ENCODE measurements at regions not wholly inside any gene's neighbourhood (a gene's known extent, or its start where the extent isn't known, plus 50 kb on each side); places are given as distances from the start of the nearest gene placed in this dataset.

GRCh38 chr18:29501952-29502351 lies 1325.0 kb upstream of the CDH2 start (continued):
- no peak for TF ChIP-seq ATF3 (IDR thresholded peaks at IDR 0.05; ENCODE audit: insufficient read depth, low read depth, low read length)
- TF ChIP-seq JUN (IDR thresholded peaks at IDR 0.05; ENCODE audit: low read depth, low read length) = no peak
- TF ChIP-seq CEBPB (IDR thresholded peaks at IDR 0.05; ENCODE audit: low read depth, low read length) = no peak
- no peak for TF ChIP-seq POLR2A (IDR thresholded peaks at IDR 0.05; ENCODE audit: control extremely low read depth in 1 of 2, low read depth in 2 of 2, low read length in 2 of 2)
- TF ChIP-seq MAFK (IDR thresholded peaks at IDR 0.05; ENCODE audit: low read depth, low read length) = no peak
- TF ChIP-seq EP300 (IDR thresholded peaks at IDR 0.05; ENCODE audit: borderline replicate concordance in 1 of 2, low read depth in 2 of 2, low read length in 2 of 2) = no peak
